Chondrocyte (in vitro differentiated cells): ENCODE measurements at regions not wholly inside any gene's neighbourhood (a gene's known extent, or its start where the extent isn't known, plus 50 kb on each side); places are given as distances from the start of the nearest gene placed in this dataset.
"Not testable (repeated sequence)": the region's sequence is repeated elsewhere in the genome, so short reads cannot be mapped to it uniquely, and the experiment has no call there.

Source experiments
- DNase-seq: peaks from one replicate; pipeline ENCODE4 v3.0.0; 2021; ENCODE audit warnings: mixed read lengths, low spot score
- H3K27ac Mint-ChIP-seq: one replicate; pipeline ENCODE4 v1.8.0; 2021; ENCODE audit warnings: mild to moderate bottlenecking, moderate library complexity, mixed read lengths; ENCODE audit not compliant: unreplicated experiment
- H3K27me3 Mint-ChIP-seq: 2 replicates; pipeline ENCODE4 v1.8.0; 2021; ENCODE audit warnings: low read depth, mixed read lengths
- H3K36me3 Mint-ChIP-seq: 2 replicates; pipeline ENCODE4 v1.8.0; 2021; ENCODE audit warnings: low read depth, mixed read lengths
- H3K4me1 Mint-ChIP-seq: 2 replicates; pipeline ENCODE4 v1.8.0; 2021; ENCODE audit warnings: low read depth, mild to moderate bottlenecking, mixed read lengths
- H3K4me3 Mint-ChIP-seq: one replicate; pipeline ENCODE4 v1.8.0; 2021; ENCODE audit warnings: mild to moderate bottlenecking, moderate library complexity, mixed read lengths; ENCODE audit not compliant: unreplicated experiment
- H3K9me3 Mint-ChIP-seq: 2 replicates; pipeline ENCODE4 v1.8.0; 2021; ENCODE audit warnings: low read depth, mixed read lengths
- CTCF ChIP-seq: fragments of 200-600 bp; sonication (generic); IDR thresholded peaks from 2 replicates; pipeline ENCODE4 v1.5.0; 2021; ENCODE audit warnings: antibody characterized with exemption, mild to moderate bottlenecking, moderate library complexity

- Mint-ChIP-seq H3K27ac (no peak overlapping the region), H3K4me3 (no peak overlapping the region)
These were observed 899.2 kb downstream of the NCAM2 start for GRCh38 chr21:21897275-21897883.

GRCh38 chr21:21898801-21899200, 900.6 kb downstream of the NCAM2 start:
- peaks cover 2% of the 10 kb centered on the region for H3K36me3 Mint-ChIP-seq
- no peak for TF ChIP-seq CTCF
- H3K27ac Mint-ChIP-seq: no peak overlapping the region
- DNase-seq: no peak
- H3K27me3 Mint-ChIP-seq: no peaks in the 10 kb centered on the region
- no peaks in the 10 kb centered on the region for H3K4me1 Mint-ChIP-seq
- no peak overlapping the region for H3K4me3 Mint-ChIP-seq
- peaks cover 10% of the 10 kb centered on the region for H3K9me3 Mint-ChIP-seq

More at GRCh38 chr21:21897275-21897883, 899.2 kb downstream of the NCAM2 start:
- peaks cover 22% of the 10 kb centered on the region for H3K9me3 Mint-ChIP-seq
- no peak for TF ChIP-seq CTCF
- no peaks in the 10 kb centered on the region for H3K4me1 Mint-ChIP-seq
- peaks cover 2% of the 10 kb centered on the region for H3K36me3 Mint-ChIP-seq
- H3K27me3 Mint-ChIP-seq: no peaks in the 10 kb centered on the region
- no peak for DNase-seq

DNA sequence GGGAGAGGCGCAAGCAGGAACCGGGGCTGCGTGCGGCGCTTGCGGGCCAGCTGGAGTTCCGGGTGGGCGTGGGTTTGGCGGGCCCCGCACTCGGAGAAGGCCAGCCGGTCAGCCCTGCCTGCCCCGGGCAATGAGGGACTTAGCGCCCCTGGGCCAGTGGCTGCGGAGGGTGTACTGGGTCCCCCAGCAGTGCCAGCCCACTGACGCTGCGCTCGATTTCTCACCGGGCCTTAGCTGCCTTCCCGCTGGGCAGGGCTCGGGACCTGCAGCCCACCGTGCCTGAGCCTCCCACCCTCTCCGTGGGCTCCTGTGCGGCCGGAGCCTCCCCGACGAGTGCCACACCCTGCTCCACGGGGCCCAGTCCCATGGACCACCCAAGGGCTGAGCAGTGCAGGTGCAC, 904.2 kb downstream of the NCAM2 start:
- H3K4me1 Mint-ChIP-seq, H3K4me3 Mint-ChIP-seq, H3K36me3 Mint-ChIP-seq, DNase-seq, H3K27me3 Mint-ChIP-seq, H3K27ac Mint-ChIP-seq, H3K9me3 Mint-ChIP-seq: not testable (repeated sequence)

- no peaks in the 10 kb centered on the region for H3K27me3 Mint-ChIP-seq
- peaks cover 11% of the 10 kb centered on the region for H3K4me1 Mint-ChIP-seq
- H3K27ac Mint-ChIP-seq: no peak overlapping the region
- no peak for DNase-seq
- TF ChIP-seq CTCF: no peak
- peaks cover 3% of the 10 kb centered on the region for H3K9me3 Mint-ChIP-seq
- no peak overlapping the region for H3K4me3 Mint-ChIP-seq
- H3K36me3 Mint-ChIP-seq: no peaks in the 10 kb centered on the region
These were observed 909.1 kb downstream of the NCAM2 start for GRCh38 chr21:21907271-21907670.

GRCh38 chr21:21915816-21916215, 917.6 kb downstream of the NCAM2 start:
- no peak for TF ChIP-seq CTCF
- no peak overlapping the region for H3K27ac Mint-ChIP-seq

More at GRCh38 chr21:21915816-21916215, 917.6 kb downstream of the NCAM2 start:
- DNase-seq: no peak
- H3K27me3 Mint-ChIP-seq: no peaks in the 10 kb centered on the region
- H3K9me3 Mint-ChIP-seq: peaks cover 3% of the 10 kb centered on the region
- H3K4me3 Mint-ChIP-seq: no peak overlapping the region
- no peaks in the 10 kb centered on the region for H3K36me3 Mint-ChIP-seq
- H3K4me1 Mint-ChIP-seq: no peaks in the 10 kb centered on the region
